WI38 (cell line): ENCODE measurements at regions not wholly inside any gene's neighbourhood (a gene's known extent, or its start where the extent isn't known, plus 50 kb on each side); places are given as distances from the start of the nearest gene placed in this dataset.

Source experiments
- H3K4me3 ChIP-seq: 2 replicates; pipeline ENCODE4 v1.5.1; 2011; ENCODE audit warnings: low read depth, mild to moderate bottlenecking, control low read depth, low read length
- CTCF ChIP-seq: IDR thresholded peaks from 2 replicates; pipeline ENCODE4 v1.5.1; 2012; ENCODE audit warnings: low read depth, mild to moderate bottlenecking, control low read depth, low read length

- TF ChIP-seq CTCF, result no peak
Observed at GRCh38 chr7:86313842-86314241, 329.9 kb upstream of the GRM3 start.

GRCh38 chr7:86301301-86301700, 342.4 kb upstream of the GRM3 start:
- no peak for TF ChIP-seq CTCF
- H3K4me3 ChIP-seq, result no peak overlapping the region

More at GRCh38 chr7:86313842-86314241, 329.9 kb upstream of the GRM3 start:
- no peak overlapping the region for H3K4me3 ChIP-seq

GRCh38 chr7:86295526-86295925, 348.2 kb upstream of the GRM3 start:
- H3K4me3 ChIP-seq, result no peak overlapping the region
- no peak for TF ChIP-seq CTCF

GRCh38 chr7:86282014-86282682, 361.6 kb upstream of the GRM3 start:
- TF ChIP-seq CTCF, result no peak
- no peak overlapping the region for H3K4me3 ChIP-seq

GRCh38 chr7:86280150-86280549, 363.6 kb upstream of the GRM3 start:
- TF ChIP-seq CTCF, result no peak
- H3K4me3 ChIP-seq, result no peak overlapping the region

- no peak for TF ChIP-seq CTCF
- no peak overlapping the region for H3K4me3 ChIP-seq
Observed at GRCh38 chr7:86262781-86263180, 380.9 kb upstream of the GRM3 start.

GRCh38 chr7:86257894-86258293, 385.8 kb upstream of the GRM3 start:
- H3K4me3 ChIP-seq, result no peak overlapping the region
- no peak for TF ChIP-seq CTCF
